H1 (cell line): ENCODE measurements at regions not wholly inside any gene's neighbourhood (a gene's known extent, or its start where the extent isn't known, plus 50 kb on each side); places are given as distances from the start of the nearest gene placed in this dataset.

Experiments used
- CTCF ChIP-seq, 3 experiments: IDR thresholded peaks; 1 replicate in 2 of 3; 2 replicates in 1 of 3; pipeline versions ENCODE4 v1.5.1 to v1.6.1; 2011; ENCODE audit warnings: low read length in 3 of 3, mild to moderate bottlenecking in 3 of 3, inconsistent platforms in 2 of 3, low read depth in 1 of 3, moderate library complexity in 1 of 3; ENCODE audit not compliant: insufficient read depth in 1 of 3; ENCODE audit errors: control extremely low read depth in 1 of 3
- EGR1 ChIP-seq: IDR thresholded peaks from 2 replicates; pipeline ENCODE4 v1.6.1; 2011; ENCODE audit warnings: low read depth, low read length, borderline replicate concordance

DNA sequence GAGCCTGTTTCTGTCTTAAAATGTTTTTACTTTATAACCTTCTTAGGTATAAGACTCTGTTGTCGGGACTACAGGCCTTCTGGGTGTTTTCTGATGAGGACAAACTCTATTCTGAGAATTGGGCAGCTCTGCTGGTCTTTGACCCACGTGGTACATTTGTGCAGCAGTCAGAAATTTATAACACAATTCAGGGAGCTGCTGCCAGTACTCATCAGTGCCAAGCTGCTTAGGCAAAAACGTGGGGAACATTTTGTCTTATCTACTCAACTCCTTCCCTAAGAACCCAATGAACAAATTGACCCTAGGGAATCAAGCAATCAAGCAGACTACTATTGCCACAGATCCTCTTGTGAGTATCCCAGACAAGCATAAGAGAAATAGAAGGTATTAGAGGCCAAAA, 180.7 kb upstream of the PDZRN3 start (continued):
- TF ChIP-seq CTCF (IDR thresholded peaks at IDR 0.05; ENCODE audit: control extremely low read depth in 1 of 3, insufficient read depth in 1 of 3, low read depth in 1 of 3, low read length in 3 of 3) (no peak), EGR1 (no peak)
